Fibroblast of lung (primary cell): ENCODE measurements at regions not wholly inside any gene's neighbourhood (a gene's known extent, or its start where the extent isn't known, plus 50 kb on each side); places are given as distances from the start of the nearest gene placed in this dataset.

Experiments used
- DNase-seq, 2 donors: peaks; one replicate each; pipeline versions ENCODE4 v3.0.0 to v3.0.0-alpha.2; 2010; ENCODE audit warnings: low read depth in 2 of 2
- H2AFZ ChIP-seq: 2 replicates; pipeline ENCODE4 v1.5.1; 2012; ENCODE audit warnings: low read length, control low read depth, inconsistent platforms
- H3K27ac ChIP-seq: 2 replicates; pipeline ENCODE4 v1.5.1; 2011; ENCODE audit warnings: low read length, control low read depth; ENCODE audit not compliant: insufficient read depth
- H3K27me3 ChIP-seq: 2 replicates; pipeline ENCODE4 v1.5.1; 2011; ENCODE audit warnings: mild to moderate bottlenecking, low read length; ENCODE audit not compliant: control insufficient read depth, insufficient read depth
- H3K36me3 ChIP-seq: 2 replicates; pipeline ENCODE4 v1.5.1; 2011; ENCODE audit warnings: low read length; ENCODE audit not compliant: control insufficient read depth, insufficient read depth
- H3K4me1 ChIP-seq: 2 replicates; pipeline ENCODE4 v1.5.1; 2011; ENCODE audit warnings: low read length; ENCODE audit not compliant: control insufficient read depth, insufficient read depth; ENCODE audit errors: extremely low read depth
- H3K4me2 ChIP-seq: 2 replicates; pipeline ENCODE4 v1.5.1; 2011; ENCODE audit warnings: low read length, control low read depth; ENCODE audit not compliant: insufficient read depth; ENCODE audit errors: extremely low read depth
- H3K4me3 ChIP-seq, 4 experiments: fragments of 200-600 bp in 1 of 4; sonication (generic) in 1 of 4; replicated peaks in 1 of 4; 2 replicates each; pipeline ENCODE4 v1.5.1; 2011 to 2016; ENCODE audit warnings: low read length in 4 of 4, low read depth in 3 of 4, mild to moderate bottlenecking in 3 of 4, control low read depth in 2 of 4, inconsistent platforms in 1 of 4, mixed read lengths in 1 of 4; ENCODE audit not compliant: insufficient read depth in 1 of 4; ENCODE audit errors: control extremely low read depth in 1 of 4
- H3K79me2 ChIP-seq: 2 replicates; pipeline ENCODE4 v1.5.1; 2012; ENCODE audit warnings: mild to moderate bottlenecking, low read length, inconsistent platforms; ENCODE audit not compliant: control insufficient read depth, insufficient read depth
- H3K9ac ChIP-seq: 2 replicates; pipeline ENCODE4 v1.5.1; 2011; ENCODE audit warnings: mild to moderate bottlenecking, low read length, control low read depth; ENCODE audit not compliant: insufficient read depth
- H3K9me3 ChIP-seq: 2 replicates; pipeline ENCODE4 v1.5.1; 2012; ENCODE audit warnings: low read depth, low read length; ENCODE audit not compliant: control insufficient read depth, insufficient read depth
- H4K20me1 ChIP-seq: 2 replicates; pipeline ENCODE4 v1.5.1; 2011; ENCODE audit warnings: low read length; ENCODE audit not compliant: control insufficient read depth, insufficient read depth; ENCODE audit errors: extremely low read depth
- CTCF ChIP-seq, 2 donors: IDR thresholded peaks in 1 of 2; conservative IDR thresholded peaks in 1 of 2; 1 replicate in 1 of 2; 2 replicates in 1 of 2; pipeline ENCODE4 v1.5.1; 2011 to 2012; ENCODE audit warnings: low read length in 2 of 2, control low read depth in 1 of 2, inconsistent platforms in 1 of 2, low read depth in 1 of 2, mild to moderate bottlenecking in 1 of 2
- EZH2 ChIP-seq: IDR thresholded peaks from 2 replicates; pipeline ENCODE4 v1.5.1; 2012; ENCODE audit warnings: low read length, control low read depth, mild to moderate bottlenecking; ENCODE audit errors: missing control alignments

- Histone ChIP-seq H3K9ac (no peak overlapping the region), H3K36me3 (no peaks in the 10 kb centered on the region), H3K4me2 (no peak overlapping the region), H3K4me1 (no peaks in the 10 kb centered on the region), H3K79me2 (no peaks in the 10 kb centered on the region), H4K20me1 (no peaks in the 10 kb centered on the region), H3K27ac (no peak overlapping the region), H3K9me3 (no peaks in the 10 kb centered on the region), H3K4me3 (no peak overlapping the region), H3K27me3 (peaks cover 7% of the 10 kb centered on the region), H2AFZ (no peak overlapping the region)
- TF ChIP-seq CTCF (conservative IDR thresholded peaks at IDR 0.05 in 1 of 2, IDR thresholded peaks at IDR 0.05 in 1 of 2; ENCODE audit: low read depth in 1 of 2, low read length in 2 of 2) (no peak), EZH2 (no peak)
- no peak for DNase-seq
Observed at GRCh38 chr3:194284351-194284750, 66.8 kb downstream of the CPN2 start.

- Histone ChIP-seq H3K4me2 (no peak overlapping the region), H2AFZ (no peak overlapping the region), H3K27me3 (peaks cover 7% of the 10 kb centered on the region), H3K4me1 (no peaks in the 10 kb centered on the region), H3K4me3 (no peak overlapping the region), H4K20me1 (no peaks in the 10 kb centered on the region), H3K9me3 (no peaks in the 10 kb centered on the region), H3K79me2 (no peaks in the 10 kb centered on the region), H3K9ac (no peak overlapping the region), H3K27ac (no peak overlapping the region), H3K36me3 (no peaks in the 10 kb centered on the region)
- peak; percentile 66 to 87 for DNase-seq
- TF ChIP-seq CTCF (conservative IDR thresholded peaks at IDR 0.05 in 1 of 2, IDR thresholded peaks at IDR 0.05 in 1 of 2; ENCODE audit: low read depth in 1 of 2, low read length in 2 of 2), result no peak
- TF ChIP-seq EZH2, result no peak
Observed at GRCh38 chr3:194285024-194285849, 65.9 kb downstream of the CPN2 start.

DNA sequence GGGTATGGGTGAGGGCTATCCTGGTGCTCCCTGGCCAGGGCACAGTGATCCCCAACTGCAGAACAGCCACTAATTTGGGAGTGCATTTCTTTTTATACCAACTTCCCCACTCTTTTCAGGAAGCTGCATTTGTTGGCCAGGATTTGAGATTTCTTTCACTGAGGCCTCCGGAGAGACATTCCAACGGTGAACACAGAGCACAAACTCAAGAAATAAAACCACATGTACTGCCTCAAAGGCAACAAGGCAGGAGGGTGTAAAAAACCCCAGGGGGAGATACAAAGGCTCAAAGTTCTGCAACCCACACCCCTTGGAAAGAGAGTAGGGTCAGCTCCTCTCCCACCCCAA lies 65.3 kb downstream of the CPN2 start:
- H4K20me1 ChIP-seq, result no peaks in the 10 kb centered on the region
- H3K4me2 ChIP-seq, result no peak overlapping the region
- H3K9me3 ChIP-seq, result no peaks in the 10 kb centered on the region
- H3K27me3 ChIP-seq, result peaks cover 6% of the 10 kb centered on the region
- H3K27ac ChIP-seq, result no peak overlapping the region
- no peaks in the 10 kb centered on the region for H3K79me2 ChIP-seq
- H3K36me3 ChIP-seq, result no peaks in the 10 kb centered on the region
- TF ChIP-seq EZH2, result no peak
- H3K9ac ChIP-seq, result no peak overlapping the region
- H3K4me1 ChIP-seq, result no peaks in the 10 kb centered on the region
- no peak overlapping the region for H3K4me3 ChIP-seq
- peak; percentile 6 to 56 for DNase-seq
- no peak overlapping the region for H2AFZ ChIP-seq
